HL-60 (cell line): ENCODE measurements at regions not wholly inside any gene's neighbourhood (a gene's known extent, or its start where the extent isn't known, plus 50 kb on each side); places are given as distances from the start of the nearest gene placed in this dataset.

Experiments used
- DNase-seq, 2 experiments: peaks; one replicate each; pipeline ENCODE4 v3.0.0-alpha.2; 2010 to 2020; ENCODE audit warnings: low read depth in 1 of 2, low spot score in 1 of 2
- H3K27ac ChIP-seq: fragments of 250-450 bp; sonication (Bioruptor Pico); replicated peaks from 2 replicates; pipeline ENCODE4 v1.5.1; 2020; ENCODE audit warnings: mild to moderate bottlenecking, moderate library complexity
- H3K27me3 ChIP-seq: fragments of 250-450 bp; sonication (Bioruptor Pico); 2 replicates; pipeline ENCODE4 v1.5.1; 2021; ENCODE audit warnings: mild to moderate bottlenecking, moderate library complexity; ENCODE audit not compliant: insufficient read depth, poor library complexity, severe bottlenecking
- H3K4me3 ChIP-seq: replicated peaks from 2 replicates; pipeline ENCODE4 v1.5.1; 2011; ENCODE audit warnings: mild to moderate bottlenecking, control low read depth, low read length; ENCODE audit not compliant: insufficient read depth
- GABPA ChIP-seq: IDR thresholded peaks from 2 replicates; pipeline ENCODE4 v1.6.1; 2012; ENCODE audit warnings: low read depth
- POLR2AphosphoS5 ChIP-seq: IDR thresholded peaks from 2 replicates; pipeline ENCODE4 v1.6.1; 2012; ENCODE audit warnings: low read depth
- SPI1 ChIP-seq: IDR thresholded peaks from 2 replicates; pipeline ENCODE4 v1.6.1; 2012; ENCODE audit warnings: low read depth, mild to moderate bottlenecking, borderline replicate concordance
- TF ChIP-seq, protein P1 (sequence below): IDR thresholded peaks from one replicate; pipeline ENCODE4 v1.5.1; 2011; ENCODE audit warnings: low read length, control low read depth, inconsistent platforms; ENCODE audit not compliant: insufficient read depth
- TF ChIP-seq, protein P2 (sequence below): IDR thresholded peaks from 2 replicates; pipeline ENCODE4 v1.6.1; 2012; ENCODE audit warnings: low read depth; ENCODE audit not compliant: insufficient replicate concordance

DNA sequence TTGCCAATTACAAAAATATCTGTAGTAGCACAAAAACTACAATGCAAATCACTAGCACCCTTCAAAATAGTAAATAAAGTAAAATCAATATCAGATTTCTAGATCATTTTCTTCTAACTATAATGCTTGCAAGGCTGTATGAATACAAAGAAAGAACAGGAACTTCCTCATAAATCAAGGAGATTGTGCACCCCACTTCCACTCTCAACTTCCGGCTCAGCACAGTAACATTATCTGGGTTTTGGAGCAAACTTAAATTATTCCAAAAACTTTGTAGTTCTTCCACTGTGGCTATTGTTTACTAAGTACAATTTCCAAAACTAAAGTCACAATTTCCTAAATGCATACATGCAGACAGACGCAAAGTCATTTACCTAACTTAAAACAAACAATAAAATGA is 778.3 kb upstream of the SLC10A2 start:
- no peaks in the 10 kb centered on the region for H3K27me3 ChIP-seq
- no peak for TF ChIP-seq POLR2AphosphoS5
- TF ChIP-seq, protein P1, sequence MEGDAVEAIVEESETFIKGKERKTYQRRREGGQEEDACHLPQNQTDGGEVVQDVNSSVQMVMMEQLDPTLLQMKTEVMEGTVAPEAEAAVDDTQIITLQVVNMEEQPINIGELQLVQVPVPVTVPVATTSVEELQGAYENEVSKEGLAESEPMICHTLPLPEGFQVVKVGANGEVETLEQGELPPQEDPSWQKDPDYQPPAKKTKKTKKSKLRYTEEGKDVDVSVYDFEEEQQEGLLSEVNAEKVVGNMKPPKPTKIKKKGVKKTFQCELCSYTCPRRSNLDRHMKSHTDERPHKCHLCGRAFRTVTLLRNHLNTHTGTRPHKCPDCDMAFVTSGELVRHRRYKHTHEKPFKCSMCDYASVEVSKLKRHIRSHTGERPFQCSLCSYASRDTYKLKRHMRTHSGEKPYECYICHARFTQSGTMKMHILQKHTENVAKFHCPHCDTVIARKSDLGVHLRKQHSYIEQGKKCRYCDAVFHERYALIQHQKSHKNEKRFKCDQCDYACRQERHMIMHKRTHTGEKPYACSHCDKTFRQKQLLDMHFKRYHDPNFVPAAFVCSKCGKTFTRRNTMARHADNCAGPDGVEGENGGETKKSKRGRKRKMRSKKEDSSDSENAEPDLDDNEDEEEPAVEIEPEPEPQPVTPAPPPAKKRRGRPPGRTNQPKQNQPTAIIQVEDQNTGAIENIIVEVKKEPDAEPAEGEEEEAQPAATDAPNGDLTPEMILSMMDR: no peak
- TF ChIP-seq SPI1: no peak
- TF ChIP-seq GABPA: no peak
- TF ChIP-seq, protein P2, sequence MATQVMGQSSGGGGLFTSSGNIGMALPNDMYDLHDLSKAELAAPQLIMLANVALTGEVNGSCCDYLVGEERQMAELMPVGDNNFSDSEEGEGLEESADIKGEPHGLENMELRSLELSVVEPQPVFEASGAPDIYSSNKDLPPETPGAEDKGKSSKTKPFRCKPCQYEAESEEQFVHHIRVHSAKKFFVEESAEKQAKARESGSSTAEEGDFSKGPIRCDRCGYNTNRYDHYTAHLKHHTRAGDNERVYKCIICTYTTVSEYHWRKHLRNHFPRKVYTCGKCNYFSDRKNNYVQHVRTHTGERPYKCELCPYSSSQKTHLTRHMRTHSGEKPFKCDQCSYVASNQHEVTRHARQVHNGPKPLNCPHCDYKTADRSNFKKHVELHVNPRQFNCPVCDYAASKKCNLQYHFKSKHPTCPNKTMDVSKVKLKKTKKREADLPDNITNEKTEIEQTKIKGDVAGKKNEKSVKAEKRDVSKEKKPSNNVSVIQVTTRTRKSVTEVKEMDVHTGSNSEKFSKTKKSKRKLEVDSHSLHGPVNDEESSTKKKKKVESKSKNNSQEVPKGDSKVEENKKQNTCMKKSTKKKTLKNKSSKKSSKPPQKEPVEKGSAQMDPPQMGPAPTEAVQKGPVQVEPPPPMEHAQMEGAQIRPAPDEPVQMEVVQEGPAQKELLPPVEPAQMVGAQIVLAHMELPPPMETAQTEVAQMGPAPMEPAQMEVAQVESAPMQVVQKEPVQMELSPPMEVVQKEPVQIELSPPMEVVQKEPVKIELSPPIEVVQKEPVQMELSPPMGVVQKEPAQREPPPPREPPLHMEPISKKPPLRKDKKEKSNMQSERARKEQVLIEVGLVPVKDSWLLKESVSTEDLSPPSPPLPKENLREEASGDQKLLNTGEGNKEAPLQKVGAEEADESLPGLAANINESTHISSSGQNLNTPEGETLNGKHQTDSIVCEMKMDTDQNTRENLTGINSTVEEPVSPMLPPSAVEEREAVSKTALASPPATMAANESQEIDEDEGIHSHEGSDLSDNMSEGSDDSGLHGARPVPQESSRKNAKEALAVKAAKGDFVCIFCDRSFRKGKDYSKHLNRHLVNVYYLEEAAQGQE: no peak
- DNase-seq: no peak

DNA sequence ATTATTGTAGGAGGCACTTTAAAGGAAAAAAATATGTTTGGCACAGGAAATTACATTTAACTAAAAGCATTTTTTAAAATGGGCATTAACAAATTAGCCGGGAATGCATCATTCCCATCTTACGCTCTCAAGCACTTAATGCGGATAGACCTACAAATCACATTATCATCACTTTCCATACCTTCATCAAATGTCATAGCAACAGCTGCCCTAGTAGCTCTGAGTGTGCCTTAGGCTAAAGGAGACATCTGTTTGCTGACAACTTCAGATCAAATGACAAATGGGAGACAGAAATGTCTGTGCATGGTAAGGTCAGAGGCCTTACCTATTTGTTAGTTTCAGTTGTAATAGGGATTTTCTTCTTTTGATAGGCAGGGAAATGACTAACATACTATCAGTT is 773.2 kb upstream of the SLC10A2 start:
- Histone ChIP-seq H3K27ac (no peak overlapping the region), H3K4me3 (no peak overlapping the region), H3K27me3 (no peaks in the 10 kb centered on the region)
- DNase-seq: no peak
- TF ChIP-seq GABPA: no peak
- TF ChIP-seq, protein P2: no peak
- TF ChIP-seq, protein P1: no peak
- no peak for TF ChIP-seq POLR2AphosphoS5
- no peak for TF ChIP-seq SPI1

More for the DNA sequence above, 778.3 kb upstream of the SLC10A2 start:
- no peak overlapping the region for H3K4me3 ChIP-seq
- no peak overlapping the region for H3K27ac ChIP-seq

DNA sequence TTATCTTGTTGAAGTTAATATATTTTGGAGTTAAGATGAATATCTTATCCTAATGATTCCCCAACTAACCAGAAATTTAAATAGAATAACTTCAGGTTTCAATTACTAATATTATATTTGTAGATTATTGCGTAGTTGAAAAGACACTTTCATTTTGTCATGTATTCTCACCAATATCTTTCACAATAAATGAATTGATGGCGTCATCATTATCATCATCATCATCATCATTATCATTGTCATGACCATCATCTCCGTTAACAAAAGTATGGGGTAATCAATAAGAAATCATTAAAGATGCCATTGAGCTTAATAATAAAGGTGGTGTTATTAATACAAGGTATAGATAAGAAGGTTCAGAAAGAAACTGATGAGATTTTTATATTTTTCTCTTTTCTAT is 768.8 kb upstream of the SLC10A2 start:
- Histone ChIP-seq H3K27ac (no peak overlapping the region), H3K4me3 (no peak overlapping the region), H3K27me3 (no peaks in the 10 kb centered on the region)
- TF ChIP-seq SPI1 (no peak), GABPA (no peak), POLR2AphosphoS5 (no peak)
- TF ChIP-seq, protein P1: no peak
- no peak for DNase-seq

DNA sequence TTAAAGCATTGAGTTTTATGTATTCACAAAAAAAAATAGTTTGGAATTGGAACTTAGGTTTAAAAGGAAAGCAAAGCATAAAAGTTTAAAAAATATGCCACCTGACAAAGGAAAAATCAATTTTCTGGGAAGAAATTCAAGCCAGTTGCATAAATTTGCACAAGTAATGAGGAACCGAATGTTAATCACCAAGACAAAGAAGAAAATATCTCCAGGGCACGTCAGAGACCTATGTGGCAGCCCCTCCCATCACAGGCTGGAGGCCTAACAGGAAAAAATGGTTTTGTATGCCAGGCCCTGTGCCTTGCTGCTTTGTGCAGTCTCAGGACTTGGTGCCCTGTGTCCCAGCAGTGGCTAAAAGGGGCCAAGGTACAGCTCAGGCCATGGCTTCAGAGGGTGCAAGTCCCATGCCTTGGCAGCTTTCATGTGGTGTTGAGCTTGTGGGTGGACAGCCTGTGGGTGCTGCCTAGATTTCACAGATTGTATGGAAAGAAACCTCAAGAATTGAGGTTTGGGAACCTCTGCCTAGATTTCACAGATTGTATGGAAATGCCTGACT is 767.2 kb upstream of the SLC10A2 start:
- no peak overlapping the region for H3K4me3 ChIP-seq
- H3K27me3 ChIP-seq: no peaks in the 10 kb centered on the region
- TF ChIP-seq SPI1 (no peak), GABPA (no peak), POLR2AphosphoS5 (no peak)
- TF ChIP-seq, protein P1: no peak
- TF ChIP-seq, protein P2: no peak
- H3K27ac ChIP-seq: no peak overlapping the region
- no peak for DNase-seq
